Stomach (tissue), 8 donors: ENCODE measurements at regions not wholly inside any gene's neighbourhood (a gene's known extent, or its start where the extent isn't known, plus 50 kb on each side); places are given as distances from the start of the nearest gene placed in this dataset.
A peak's percentile ranks its signal among the peaks of the same experiment; 100 is the strongest.

ENCODE experiments used
- DNase-seq, 2 donors: peaks; one replicate each; pipeline versions ENCODE4 v3.0.0 to v3.0.0-alpha.2; 2013 to 2019
- H3K27ac ChIP-seq, 5 donors: fragments of 200-600 bp in 4 of 5; sonication (generic) in 4 of 5; one replicate each; pipeline ENCODE4 v1.5.1; 2013 to 2019; ENCODE audit warnings: mild to moderate bottlenecking in 1 of 5, moderate library complexity in 1 of 5
- H3K27me3 ChIP-seq, 3 donors: fragments of 200-600 bp; sonication (generic); one replicate each; pipeline ENCODE4 v1.5.1; 2017 to 2019; ENCODE audit warnings: mixed run types in 1 of 3
- H3K36me3 ChIP-seq, 4 donors: fragments of 200-600 bp; sonication (generic); 1 replicate in 3 of 4; 2 replicates in 1 of 4; pipeline ENCODE4 v1.5.1; 2016 to 2019
- H3K4me1 ChIP-seq, 4 donors: fragments of 200-600 bp; sonication (generic); one replicate each; pipeline ENCODE4 v1.5.1; 2016 to 2019
- H3K4me3 ChIP-seq, 4 donors: fragments of 200-600 bp; sonication (generic) in 3 of 4; one replicate each; pipeline ENCODE4 v1.5.1; 2016 to 2019; ENCODE audit warnings: mild to moderate bottlenecking in 1 of 4
- H3K9me3 ChIP-seq, 4 donors: fragments of 200-600 bp; sonication (generic); one replicate each; pipeline ENCODE4 v1.5.1; 2016 to 2019
- CTCF ChIP-seq, 7 experiments: fragments of 450-650 bp in 4 of 7; fragments of 200-600 bp in 3 of 7; sonication (generic) in 3 of 7; IDR thresholded peaks; one replicate each; pipeline ENCODE4 v1.5.1; 2016 to 2019; ENCODE audit warnings: antibody characterized with exemption in 7 of 7, control low read depth in 2 of 7, mild to moderate bottlenecking in 1 of 7
- EP300 ChIP-seq: sonication (generic); formaldehyde crosslinking; IDR thresholded peaks from one replicate; pipeline ENCODE4 v1.6.1; 2017; ENCODE audit warnings: antibody characterized with exemption
- POLR2A ChIP-seq, 4 donors: fragments of 450-650 bp; IDR thresholded peaks; one replicate each; pipeline ENCODE4 v1.6.1; 2016; ENCODE audit warnings: antibody characterized with exemption in 4 of 4, control low read depth in 2 of 4, mild to moderate bottlenecking in 1 of 4, moderate library complexity in 1 of 4
- POLR2AphosphoS5 ChIP-seq, 3 donors: sonication (generic); formaldehyde crosslinking; IDR thresholded peaks; one replicate each; pipeline ENCODE4 v1.6.1; 2016; ENCODE audit warnings: antibody characterized with exemption in 3 of 3
- WGBS, 5 donors: extraction: QIAGEN DNeasy Blood & Tissue Kit in 3 of 5; methylation state at CpG; one replicate each; pipeline versions ENCODE4 v1.1.5 to v1.1.7; 2013 to 2018; 5-methylcytosine and 5-hydroxymethylcytosine counted together
- intact Hi-C: fragments of 100-400 bp; cut with DNase I; formaldehyde crosslinking; loops from one replicate; pipeline ENCODE4 v1.15.1; 2023; ENCODE audit warnings: low total_unique reads
- donor health status: healthy with polysubstance abuse.
- donor health status: Bipolar disorder and iron deficiency.
- donor health status: healthy.

- WGBS, 5 donors = 72 to 84% (median 80%) methylated on average over 6 of the region's 6 CpGs
- peak in 1 of 2 donors; percentile 35 for DNase-seq
These were observed 130.6 kb upstream of the SEMA6D start for GRCh38 chr15:47586653-47587224.

GRCh38 chr15:47587940-47588802 is 129.1 kb upstream of the SEMA6D start:
- no peaks in the 10 kb centered on the region for H3K36me3 ChIP-seq
- WGBS, 5 donors = 60 to 76% (median 75%) methylated on average over 6 of the region's 6 CpGs
- H3K27me3 ChIP-seq = no peaks in the 10 kb centered on the region
- H3K27ac ChIP-seq = no peak overlapping the region
- no peak for TF ChIP-seq POLR2AphosphoS5 (IDR thresholded peaks at IDR 0.05)
- TF ChIP-seq POLR2A (IDR thresholded peaks at IDR 0.05) = no peak
- no peak for TF ChIP-seq EP300
- TF ChIP-seq CTCF (IDR thresholded peaks at IDR 0.05) = no peak
- no peaks in the 10 kb centered on the region for H3K9me3 ChIP-seq
- H3K4me3 ChIP-seq = no peak overlapping the region
- peak in 1 of 2 donors; percentile 69 for DNase-seq
- no peaks in the 10 kb centered on the region for H3K4me1 ChIP-seq
- intact Hi-C loops = no loop called here

More at GRCh38 chr15:47586653-47587224, 130.6 kb upstream of the SEMA6D start:
- H3K4me3 ChIP-seq = no peak overlapping the region
- no peaks in the 10 kb centered on the region for H3K9me3 ChIP-seq
- no peaks in the 10 kb centered on the region for H3K4me1 ChIP-seq
- H3K36me3 ChIP-seq = no peaks in the 10 kb centered on the region
- no peak overlapping the region for H3K27ac ChIP-seq
- no peaks in the 10 kb centered on the region for H3K27me3 ChIP-seq
- intact Hi-C loops = no loop called here
- TF ChIP-seq CTCF (IDR thresholded peaks at IDR 0.05) (no peak), POLR2A (IDR thresholded peaks at IDR 0.05) (no peak), POLR2AphosphoS5 (IDR thresholded peaks at IDR 0.05) (no peak), EP300 (no peak)

- peaks cover 0 to 5% (median 0%) of the 10 kb centered on the region in 4 donors for H3K9me3 ChIP-seq
- intact Hi-C loops = no loop called here
- 87 to 95% (median 91%) methylated on average over 6 of the region's 6 CpGs for WGBS, 5 donors
- DNase-seq = no peak
- no peaks in the 10 kb centered on the region for H3K27me3 ChIP-seq
- TF ChIP-seq EP300 = no peak
- no peaks in the 10 kb centered on the region for H3K4me1 ChIP-seq
- no peak overlapping the region for H3K4me3 ChIP-seq
- H3K27ac ChIP-seq = no peak overlapping the region
- no peaks in the 10 kb centered on the region for H3K36me3 ChIP-seq
These were observed 128.3 kb upstream of the SEMA6D start for GRCh38 chr15:47588958-47589357.

- DNase-seq = no peak
- TF ChIP-seq EP300 (no peak), POLR2A (IDR thresholded peaks at IDR 0.05) (no peak), POLR2AphosphoS5 (IDR thresholded peaks at IDR 0.05) (no peak), CTCF (IDR thresholded peaks at IDR 0.05) (no peak)
- Histone ChIP-seq H3K4me1 (no peaks in the 10 kb centered on the region), H3K4me3 (no peak overlapping the region), H3K27ac (no peak overlapping the region), H3K9me3 (peaks cover 0 to 11% (median 5%) of the 10 kb centered on the region in 4 donors), H3K27me3 (no peaks in the 10 kb centered on the region), H3K36me3 (no peaks in the 10 kb centered on the region)
- intact Hi-C loops = no loop called here
- 34 to 72% (median 53%) methylated on average over 3 of the region's 3 CpGs for WGBS, 5 donors
These were observed 118.3 kb upstream of the SEMA6D start for GRCh38 chr15:47598996-47599395.

GRCh38 chr15:47599806-47600205 is 117.5 kb upstream of the SEMA6D start:
- intact Hi-C loops = no loop called here
- H3K27ac ChIP-seq = no peak overlapping the region
- WGBS, 5 donors = 73 to 79% (median 76%) methylated on average over 2 of the region's 2 CpGs

More at GRCh38 chr15:47599806-47600205, 117.5 kb upstream of the SEMA6D start:
- TF ChIP-seq POLR2A (IDR thresholded peaks at IDR 0.05) (no peak), POLR2AphosphoS5 (IDR thresholded peaks at IDR 0.05) (no peak), CTCF (IDR thresholded peaks at IDR 0.05) (no peak), EP300 (no peak)
- no peak for DNase-seq
- Histone ChIP-seq H3K4me1 (no peaks in the 10 kb centered on the region), H3K27me3 (no peaks in the 10 kb centered on the region), H3K36me3 (no peaks in the 10 kb centered on the region), H3K9me3 (peaks cover 0 to 11% (median 4%) of the 10 kb centered on the region in 4 donors), H3K4me3 (no peak overlapping the region)
